ENCODE measurements at regions not wholly inside any gene's neighbourhood (a gene's known extent, or its start where the extent isn't known, plus 50 kb on each side); places are given as distances from the start of the nearest gene placed in this dataset.

GRCh38 chr1:82759035-82759434, 958.3 kb downstream of the ADGRL2 start:
- H3K27me3 Mint-ChIP-seq: no peaks in the 10 kb centered on the region
- no peaks in the 10 kb centered on the region for H3K4me1 Mint-ChIP-seq (ENCODE audit: low read depth)
- no peaks in the 10 kb centered on the region for H3K9me3 Mint-ChIP-seq (ENCODE audit: low read depth)
- no peak overlapping the region for H3K27ac Mint-ChIP-seq
- H3K36me3 Mint-ChIP-seq: no peaks in the 10 kb centered on the region
- H3K4me3 Mint-ChIP-seq: no peak overlapping the region

GRCh38 chr1:82755671-82756070, 954.9 kb downstream of the ADGRL2 start:
- Mint-ChIP-seq H3K36me3 (no peaks in the 10 kb centered on the region), H3K4me3 (no peak overlapping the region), H3K27me3 (no peaks in the 10 kb centered on the region), H3K9me3 (ENCODE audit: low read depth) (no peaks in the 10 kb centered on the region), H3K27ac (no peak overlapping the region), H3K4me1 (ENCODE audit: low read depth) (no peaks in the 10 kb centered on the region)

GRCh38 chr1:82755191-82755590, 954.5 kb downstream of the ADGRL2 start:
- H3K4me1 Mint-ChIP-seq (ENCODE audit: low read depth): no peaks in the 10 kb centered on the region
- H3K9me3 Mint-ChIP-seq (ENCODE audit: low read depth): no peaks in the 10 kb centered on the region

GRCh38 chr1:82752046-82752445, 951.3 kb downstream of the ADGRL2 start:
- H3K36me3 Mint-ChIP-seq: no peaks in the 10 kb centered on the region
- H3K4me3 Mint-ChIP-seq: no peak overlapping the region
- H3K27me3 Mint-ChIP-seq: no peaks in the 10 kb centered on the region
- no peaks in the 10 kb centered on the region for H3K9me3 Mint-ChIP-seq (ENCODE audit: low read depth)
- no peak overlapping the region for H3K27ac Mint-ChIP-seq
- H3K4me1 Mint-ChIP-seq (ENCODE audit: low read depth): no peaks in the 10 kb centered on the region

More at GRCh38 chr1:82755191-82755590, 954.5 kb downstream of the ADGRL2 start:
- H3K27me3 Mint-ChIP-seq: no peaks in the 10 kb centered on the region
- no peaks in the 10 kb centered on the region for H3K36me3 Mint-ChIP-seq
- H3K4me3 Mint-ChIP-seq: no peak overlapping the region
- H3K27ac Mint-ChIP-seq: no peak overlapping the region

GRCh38 chr1:82733645-82734044, 932.9 kb downstream of the ADGRL2 start:
- Mint-ChIP-seq H3K4me1 (ENCODE audit: low read depth) (no peaks in the 10 kb centered on the region), H3K27me3 (no peaks in the 10 kb centered on the region), H3K9me3 (ENCODE audit: low read depth) (peaks cover 19% of the 10 kb centered on the region), H3K36me3 (no peaks in the 10 kb centered on the region), H3K27ac (no peak overlapping the region), H3K4me3 (no peak overlapping the region)

GRCh38 chr1:82731216-82731615, 930.5 kb downstream of the ADGRL2 start:
- no peak overlapping the region for H3K27ac Mint-ChIP-seq
- H3K9me3 Mint-ChIP-seq (ENCODE audit: low read depth): peaks cover 19% of the 10 kb centered on the region
- H3K36me3 Mint-ChIP-seq: no peaks in the 10 kb centered on the region
- no peak overlapping the region for H3K4me3 Mint-ChIP-seq
- H3K4me1 Mint-ChIP-seq (ENCODE audit: low read depth): no peaks in the 10 kb centered on the region
- no peaks in the 10 kb centered on the region for H3K27me3 Mint-ChIP-seq

GRCh38 chr1:82728206-82728605, 927.5 kb downstream of the ADGRL2 start:
- Mint-ChIP-seq H3K4me1 (ENCODE audit: low read depth) (no peaks in the 10 kb centered on the region), H3K4me3 (no peak overlapping the region), H3K36me3 (no peaks in the 10 kb centered on the region), H3K9me3 (ENCODE audit: low read depth) (peaks cover 15% of the 10 kb centered on the region), H3K27me3 (no peaks in the 10 kb centered on the region), H3K27ac (no peak overlapping the region)

- H3K27ac Mint-ChIP-seq: no peak overlapping the region
- H3K27me3 Mint-ChIP-seq: no peaks in the 10 kb centered on the region
- H3K36me3 Mint-ChIP-seq: no peaks in the 10 kb centered on the region
- H3K9me3 Mint-ChIP-seq (ENCODE audit: low read depth): no peaks in the 10 kb centered on the region
- no peak overlapping the region for H3K4me3 Mint-ChIP-seq
- no peaks in the 10 kb centered on the region for H3K4me1 Mint-ChIP-seq (ENCODE audit: low read depth)
Measured at GRCh38 chr1:82724246-82724645, 923.5 kb downstream of the ADGRL2 start.

GRCh38 chr1:82722608-82723007, 921.9 kb downstream of the ADGRL2 start:
- Mint-ChIP-seq H3K4me1 (ENCODE audit: low read depth) (no peaks in the 10 kb centered on the region), H3K27ac (no peak overlapping the region), H3K9me3 (ENCODE audit: low read depth) (no peaks in the 10 kb centered on the region), H3K36me3 (no peaks in the 10 kb centered on the region), H3K4me3 (no peak overlapping the region), H3K27me3 (no peaks in the 10 kb centered on the region)

- no peaks in the 10 kb centered on the region for H3K36me3 Mint-ChIP-seq
- H3K4me1 Mint-ChIP-seq (ENCODE audit: low read depth): no peaks in the 10 kb centered on the region
- H3K9me3 Mint-ChIP-seq (ENCODE audit: low read depth): no peaks in the 10 kb centered on the region
- no peak overlapping the region for H3K4me3 Mint-ChIP-seq
- no peak overlapping the region for H3K27ac Mint-ChIP-seq
- H3K27me3 Mint-ChIP-seq: no peaks in the 10 kb centered on the region
Measured at GRCh38 chr1:82721702-82722101, 921.0 kb downstream of the ADGRL2 start.

- H3K27me3 Mint-ChIP-seq: no peaks in the 10 kb centered on the region
- H3K27ac Mint-ChIP-seq: no peak overlapping the region
- no peaks in the 10 kb centered on the region for H3K9me3 Mint-ChIP-seq (ENCODE audit: low read depth)
- H3K4me3 Mint-ChIP-seq: no peak overlapping the region
- no peaks in the 10 kb centered on the region for H3K4me1 Mint-ChIP-seq (ENCODE audit: low read depth)
- no peaks in the 10 kb centered on the region for H3K36me3 Mint-ChIP-seq
Measured at GRCh38 chr1:82718719-82719419, 918.1 kb downstream of the ADGRL2 start.

- H3K36me3 Mint-ChIP-seq: no peaks in the 10 kb centered on the region
- no peak overlapping the region for H3K4me3 Mint-ChIP-seq
- H3K27ac Mint-ChIP-seq: no peak overlapping the region
- no peaks in the 10 kb centered on the region for H3K4me1 Mint-ChIP-seq (ENCODE audit: low read depth)
- H3K9me3 Mint-ChIP-seq (ENCODE audit: low read depth): no peaks in the 10 kb centered on the region
- no peaks in the 10 kb centered on the region for H3K27me3 Mint-ChIP-seq
Measured at GRCh38 chr1:82710091-82710490, 909.4 kb downstream of the ADGRL2 start.

GRCh38 chr1:82707681-82708080, 906.9 kb downstream of the ADGRL2 start:
- no peaks in the 10 kb centered on the region for H3K9me3 Mint-ChIP-seq (ENCODE audit: low read depth)
- H3K36me3 Mint-ChIP-seq: no peaks in the 10 kb centered on the region
- no peak overlapping the region for H3K4me3 Mint-ChIP-seq

GRCh38 chr1:82706741-82707140, 906.0 kb downstream of the ADGRL2 start:
- no peak overlapping the region for H3K27ac Mint-ChIP-seq
- H3K27me3 Mint-ChIP-seq: no peaks in the 10 kb centered on the region
- H3K9me3 Mint-ChIP-seq (ENCODE audit: low read depth): no peaks in the 10 kb centered on the region
- no peaks in the 10 kb centered on the region for H3K36me3 Mint-ChIP-seq
- no peaks in the 10 kb centered on the region for H3K4me1 Mint-ChIP-seq (ENCODE audit: low read depth)
- H3K4me3 Mint-ChIP-seq: no peak overlapping the region

More at GRCh38 chr1:82707681-82708080, 906.9 kb downstream of the ADGRL2 start:
- Mint-ChIP-seq H3K4me1 (ENCODE audit: low read depth) (no peaks in the 10 kb centered on the region), H3K27ac (no peak overlapping the region), H3K27me3 (no peaks in the 10 kb centered on the region)

- no peaks in the 10 kb centered on the region for H3K9me3 Mint-ChIP-seq (ENCODE audit: low read depth)
- H3K4me1 Mint-ChIP-seq (ENCODE audit: low read depth): no peaks in the 10 kb centered on the region
- H3K36me3 Mint-ChIP-seq: no peaks in the 10 kb centered on the region
- no peak overlapping the region for H3K4me3 Mint-ChIP-seq
- no peaks in the 10 kb centered on the region for H3K27me3 Mint-ChIP-seq
- no peak overlapping the region for H3K27ac Mint-ChIP-seq
Measured at GRCh38 chr1:82704966-82705365, 904.2 kb downstream of the ADGRL2 start.

GRCh38 chr1:82704393-82704792, 903.7 kb downstream of the ADGRL2 start:
- Mint-ChIP-seq H3K4me1 (ENCODE audit: low read depth) (no peaks in the 10 kb centered on the region), H3K9me3 (ENCODE audit: low read depth) (no peaks in the 10 kb centered on the region), H3K27me3 (no peaks in the 10 kb centered on the region), H3K36me3 (no peaks in the 10 kb centered on the region), H3K27ac (no peak overlapping the region), H3K4me3 (no peak overlapping the region)
